ENCODE measurements at regions not wholly inside any gene's neighbourhood (a gene's known extent, or its start where the extent isn't known, plus 50 kb on each side); places are given as distances from the start of the nearest gene placed in this dataset.
"Not testable (repeated sequence)": the region's sequence is repeated elsewhere in the genome, so short reads cannot be mapped to it uniquely, and the experiment has no call there.

DNA sequence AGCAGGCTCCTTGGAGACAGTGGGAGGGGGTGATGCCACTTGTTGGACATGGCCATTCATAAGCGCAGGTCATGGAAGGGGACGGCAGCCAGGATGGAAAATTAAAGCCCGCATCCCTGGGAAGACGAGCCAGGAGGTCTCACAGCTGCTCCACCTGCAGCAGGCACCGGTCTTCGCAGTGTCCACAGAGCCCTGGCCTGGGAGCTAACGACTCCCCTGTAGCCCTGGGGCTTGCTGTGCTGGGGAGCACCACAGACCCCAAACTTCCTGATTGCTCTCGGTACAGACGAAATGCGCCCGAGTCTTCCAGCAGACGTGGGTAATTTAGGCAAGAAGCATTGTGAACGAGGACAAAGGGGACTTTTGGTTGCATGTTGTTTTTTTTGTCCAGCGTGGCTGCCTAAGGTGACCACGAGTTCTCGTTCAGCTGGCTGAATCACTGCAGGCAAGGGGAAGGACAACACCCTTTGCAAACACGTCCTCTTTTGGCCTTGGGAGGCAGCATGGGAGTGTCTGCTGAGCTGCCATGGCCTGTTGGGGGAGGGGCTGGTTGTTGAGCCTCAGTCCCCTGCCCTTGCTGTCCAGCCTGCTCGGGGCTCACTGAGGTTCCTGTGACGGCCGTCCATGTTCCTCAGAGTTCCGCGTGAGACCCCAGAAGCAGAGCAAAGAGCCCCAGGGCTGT lies 4485.8 kb upstream of the TPTE start:
- ATAC-seq: peak; percentile 79
- H3K4me1 ChIP-seq; H3K36me3 ChIP-seq (replicated peaks in 1 of 2; ENCODE audit: insufficient read depth in 1 of 2, low read depth in 2 of 2); H3K4me3 ChIP-seq; H3K9me3 ChIP-seq; intact Hi-C loops (cut with DNase I); H3K27ac ChIP-seq; DNase-seq; H3K27me3 ChIP-seq: not testable (repeated sequence)
- no CpG with 5 or more reads among the region's 22 CpGs for WGBS, 2 donors

DNA sequence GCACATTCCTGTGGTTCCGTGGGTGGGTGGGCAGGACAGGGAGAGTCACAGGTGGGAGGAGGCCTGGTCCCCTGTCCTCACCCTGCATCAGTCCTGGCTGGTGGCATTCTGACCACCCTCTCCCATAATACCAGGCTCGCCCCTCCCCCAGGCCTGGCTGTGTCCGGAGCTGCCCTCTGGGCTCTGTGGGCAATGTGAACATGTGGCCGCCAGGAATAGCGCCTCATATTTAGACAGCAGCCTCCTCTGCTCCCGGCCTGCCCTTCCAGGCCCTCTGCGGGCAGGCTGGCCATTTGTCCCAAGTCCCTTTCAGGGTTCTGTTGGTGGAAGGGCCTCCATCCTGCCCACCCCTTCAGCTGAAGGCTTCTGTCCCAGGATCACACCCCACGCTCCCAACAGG lies 4482.2 kb upstream of the TPTE start:
- H3K9me3 ChIP-seq; H3K4me3 ChIP-seq; H3K27ac ChIP-seq; H3K36me3 ChIP-seq (replicated peaks in 1 of 2; ENCODE audit: insufficient read depth in 1 of 2, low read depth in 2 of 2); ATAC-seq; H3K27me3 ChIP-seq; H3K4me1 ChIP-seq; DNase-seq; intact Hi-C loops (cut with DNase I): not testable (repeated sequence)
- WGBS, 2 donors: no CpG with 5 or more reads among the region's 8 CpGs

- ATAC-seq; H3K36me3 ChIP-seq (replicated peaks in 1 of 2; ENCODE audit: insufficient read depth in 1 of 2, low read depth in 2 of 2); DNase-seq; H3K27ac ChIP-seq; H3K4me3 ChIP-seq; H3K4me1 ChIP-seq; intact Hi-C loops (cut with DNase I); H3K27me3 ChIP-seq; H3K9me3 ChIP-seq: not testable (repeated sequence)
- WGBS, 2 donors: no CpG with 5 or more reads among the region's 7 CpGs
Observed at GRCh38 chr21:6040095-6040494, 4481.3 kb upstream of the TPTE start.

DNA sequence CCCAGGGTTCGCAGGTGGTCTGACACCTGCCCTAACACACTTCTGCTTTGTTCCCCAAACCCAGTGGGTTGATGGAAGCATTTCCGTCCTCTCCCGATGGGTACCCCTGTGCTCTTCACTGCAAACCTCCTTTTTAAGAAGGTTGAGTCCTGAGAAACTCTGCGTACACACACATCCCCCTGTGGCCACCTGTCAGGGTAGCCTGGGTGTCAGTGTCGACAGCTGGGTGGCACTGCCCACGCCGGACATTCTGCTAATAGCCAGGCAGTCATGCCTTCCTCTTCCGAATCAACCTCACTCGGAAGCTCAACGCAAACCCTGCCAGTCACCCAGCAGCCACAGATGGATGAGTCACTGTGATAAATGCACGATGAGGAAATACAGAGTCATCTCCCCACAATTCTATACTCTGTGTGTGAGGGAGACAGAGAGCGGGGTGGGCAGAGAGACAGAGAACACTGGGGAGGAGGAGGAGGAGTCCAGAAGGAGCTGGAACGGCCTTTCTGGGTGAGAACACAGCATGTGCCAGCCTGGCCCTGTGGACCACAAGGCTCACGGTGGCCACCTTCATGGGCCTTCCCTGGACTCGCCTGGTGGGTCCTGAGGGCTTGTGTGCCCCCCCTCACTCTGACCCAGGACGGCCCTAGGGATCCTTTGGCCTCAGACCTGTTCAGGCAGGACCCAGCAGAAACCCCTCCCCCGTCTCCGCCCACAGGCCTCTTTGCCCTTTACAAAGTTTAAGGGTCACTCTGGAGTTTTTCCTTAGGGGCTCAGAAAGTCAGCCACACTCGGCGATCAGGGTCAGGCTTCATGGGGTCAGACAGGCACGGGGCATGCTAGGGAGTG lies 4477.7 kb upstream of the TPTE start:
- H3K4me1 ChIP-seq; H3K27me3 ChIP-seq; H3K27ac ChIP-seq; H3K9me3 ChIP-seq; H3K36me3 ChIP-seq (replicated peaks in 1 of 2; ENCODE audit: insufficient read depth in 1 of 2, low read depth in 2 of 2); ATAC-seq; intact Hi-C loops (cut with DNase I); H3K4me3 ChIP-seq: not testable (repeated sequence)
- no CpG with 5 or more reads among the region's 21 CpGs for WGBS, 2 donors
- DNase-seq: peak in 1 of 4 donors; percentile 1

- ATAC-seq; H3K4me1 ChIP-seq; DNase-seq; H3K9me3 ChIP-seq; H3K27ac ChIP-seq; H3K36me3 ChIP-seq (replicated peaks in 1 of 2; ENCODE audit: insufficient read depth in 1 of 2, low read depth in 2 of 2); intact Hi-C loops (cut with DNase I); H3K4me3 ChIP-seq; H3K27me3 ChIP-seq: not testable (repeated sequence)
- WGBS, 2 donors: no CpG with 5 or more reads among the region's 13 CpGs
Observed at GRCh38 chr21:6044695-6045094, 4476.7 kb upstream of the TPTE start.

DNA sequence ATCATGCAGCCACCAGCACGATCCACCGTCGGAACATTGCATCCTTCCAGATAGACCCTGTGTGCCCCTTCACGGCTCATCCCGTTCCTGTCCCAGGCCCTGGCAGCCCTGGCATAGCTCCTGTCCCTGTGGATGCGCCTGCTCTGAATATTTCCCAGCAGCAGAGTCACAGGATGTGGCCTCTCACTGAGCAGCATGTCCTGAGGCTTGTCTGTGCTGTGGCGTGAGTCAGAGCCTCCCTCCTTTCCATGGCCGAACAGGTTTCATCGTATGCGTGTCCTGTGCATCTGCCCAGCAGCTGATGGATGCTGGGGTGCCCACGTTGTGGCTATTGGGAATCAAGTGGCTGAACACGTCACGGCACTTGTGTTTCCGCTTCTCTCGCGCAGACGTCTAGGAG lies 4471.5 kb upstream of the TPTE start:
- H3K27ac ChIP-seq; intact Hi-C loops (cut with DNase I); H3K36me3 ChIP-seq (replicated peaks in 1 of 2; ENCODE audit: insufficient read depth in 1 of 2, low read depth in 2 of 2); H3K4me3 ChIP-seq; H3K9me3 ChIP-seq; H3K4me1 ChIP-seq; ATAC-seq; H3K27me3 ChIP-seq; DNase-seq: not testable (repeated sequence)
- WGBS, 2 donors: no CpG with 5 or more reads among the region's 17 CpGs

GRCh38 chr21:6052109-6052508 lies 4469.3 kb upstream of the TPTE start:
- intact Hi-C loops (cut with DNase I); H3K27me3 ChIP-seq; H3K4me1 ChIP-seq; DNase-seq; H3K4me3 ChIP-seq; H3K36me3 ChIP-seq (replicated peaks in 1 of 2; ENCODE audit: insufficient read depth in 1 of 2, low read depth in 2 of 2); H3K27ac ChIP-seq; ATAC-seq; H3K9me3 ChIP-seq: not testable (repeated sequence)
- no CpG with 5 or more reads among the region's 5 CpGs for WGBS, 2 donors

DNA sequence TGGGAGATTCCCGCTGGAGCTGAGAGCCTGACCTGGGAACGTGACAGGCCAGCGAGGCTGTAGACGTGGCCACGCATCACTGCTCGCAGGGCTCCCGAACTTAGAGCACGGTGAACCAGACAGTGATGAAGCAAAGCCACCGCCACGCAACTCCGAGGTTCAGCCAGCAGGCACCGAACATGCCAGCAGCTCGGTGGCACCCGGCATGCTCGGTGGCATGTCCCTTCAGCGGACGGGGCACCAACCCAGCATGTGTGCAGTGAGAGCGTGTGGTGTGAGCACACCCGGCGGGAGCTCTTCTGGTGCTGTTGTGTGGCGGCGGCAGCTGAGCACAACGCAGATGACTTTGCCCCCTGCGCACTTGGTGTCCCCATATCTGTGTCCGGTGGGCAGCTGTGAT lies 4468.2 kb upstream of the TPTE start:
- H3K27me3 ChIP-seq; H3K4me1 ChIP-seq; H3K36me3 ChIP-seq (replicated peaks in 1 of 2; ENCODE audit: insufficient read depth in 1 of 2, low read depth in 2 of 2); H3K27ac ChIP-seq; ATAC-seq; H3K4me3 ChIP-seq; intact Hi-C loops (cut with DNase I); H3K9me3 ChIP-seq; DNase-seq: not testable (repeated sequence)
- no CpG with 5 or more reads among the region's 25 CpGs for WGBS, 2 donors

DNA sequence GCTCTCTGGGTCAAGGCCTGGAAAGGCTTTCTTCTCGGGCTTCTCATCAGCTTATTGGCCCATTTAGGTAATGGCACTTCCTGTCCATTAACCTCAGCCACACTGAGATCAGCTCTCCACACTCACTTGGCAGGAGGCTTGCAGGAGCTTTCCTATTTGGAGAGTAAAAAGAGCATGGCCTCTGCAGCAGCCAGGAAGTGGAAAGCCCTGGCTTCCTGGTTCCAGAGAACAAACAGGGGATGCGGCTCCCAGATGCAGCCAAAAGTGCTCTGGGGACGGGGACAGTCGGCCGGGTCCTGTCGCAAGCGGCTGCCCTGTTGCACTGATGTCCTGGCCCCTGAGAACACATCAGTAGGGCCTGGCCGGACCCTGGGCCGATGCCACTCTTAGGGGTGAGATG lies 4462.4 kb upstream of the TPTE start:
- peak; percentile 17 for ATAC-seq
- H3K27me3 ChIP-seq; intact Hi-C loops (cut with DNase I); DNase-seq; H3K27ac ChIP-seq; H3K36me3 ChIP-seq (replicated peaks in 1 of 2; ENCODE audit: insufficient read depth in 1 of 2, low read depth in 2 of 2); H3K4me3 ChIP-seq; H3K9me3 ChIP-seq; H3K4me1 ChIP-seq: not testable (repeated sequence)
- WGBS, 2 donors: no CpG with 5 or more reads among the region's 9 CpGs

DNA sequence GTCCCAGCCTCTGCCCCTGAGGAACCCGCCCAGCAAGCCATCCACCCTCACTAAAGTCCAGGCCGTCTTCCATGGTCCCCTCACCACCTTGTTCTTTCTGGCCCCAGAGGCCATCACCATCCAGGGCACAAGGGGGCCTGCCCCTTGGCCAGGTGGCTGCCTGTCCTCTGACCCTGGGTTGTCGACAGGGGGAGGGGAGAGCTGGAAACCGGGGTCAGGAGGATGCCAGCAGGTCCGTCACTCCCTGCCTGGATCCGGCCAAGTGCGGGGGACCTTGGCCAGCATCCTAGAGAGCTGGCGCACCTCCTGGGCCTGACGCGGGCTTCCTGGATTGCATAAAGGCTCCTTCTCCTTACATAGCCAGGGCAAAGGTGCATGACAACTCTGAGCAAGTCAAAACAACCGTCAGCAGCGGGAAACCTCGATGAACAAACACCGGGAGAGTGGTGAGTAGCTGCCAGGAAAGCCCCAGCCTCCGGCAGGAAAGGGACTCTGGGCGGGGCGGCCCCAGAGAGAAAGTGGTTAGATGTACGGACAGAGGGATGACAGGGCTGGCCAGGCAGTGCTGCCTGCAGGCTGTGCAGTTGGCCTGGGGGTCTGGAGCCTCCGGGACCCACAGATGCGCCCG lies 4461.2 kb upstream of the TPTE start:
- H3K27me3 ChIP-seq; H3K9me3 ChIP-seq; H3K4me3 ChIP-seq; H3K4me1 ChIP-seq; H3K36me3 ChIP-seq (replicated peaks in 1 of 2; ENCODE audit: insufficient read depth in 1 of 2, low read depth in 2 of 2); DNase-seq; H3K27ac ChIP-seq; intact Hi-C loops (cut with DNase I): not testable (repeated sequence)
- WGBS, 2 donors: no CpG with 5 or more reads among the region's 21 CpGs
- ATAC-seq: peak; percentile 84

DNA sequence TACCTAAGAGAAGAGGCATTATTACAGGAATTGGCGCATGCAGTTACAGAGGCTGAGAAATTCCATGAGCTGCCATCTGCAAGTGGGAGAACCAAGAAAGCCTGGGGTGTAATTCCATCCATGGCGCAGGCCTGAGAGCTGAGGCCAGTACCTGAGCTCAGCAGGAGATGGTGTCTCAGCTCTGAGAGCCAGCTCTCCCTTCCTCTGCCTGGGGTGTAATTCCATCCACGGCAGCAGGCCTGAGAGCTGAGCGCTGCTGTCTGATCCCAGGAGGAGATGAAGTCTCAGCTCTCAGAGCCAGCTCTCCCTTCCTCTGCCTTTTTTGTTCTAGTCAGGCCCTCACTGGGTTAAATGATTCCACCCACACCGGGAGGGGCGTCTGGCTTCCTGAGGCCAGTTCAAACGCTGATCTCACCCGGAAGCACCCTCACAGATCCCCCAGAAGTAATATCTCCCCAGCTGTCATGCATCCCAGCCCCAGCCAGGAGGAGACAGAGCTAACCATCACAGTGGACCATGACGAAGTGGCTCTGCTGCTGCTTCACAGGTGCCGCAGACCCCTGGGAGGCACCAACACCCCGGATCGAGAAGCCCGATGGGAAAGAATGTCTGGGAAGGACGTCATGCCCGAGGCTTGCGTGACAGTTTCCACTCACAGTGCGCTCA lies 4454.9 kb upstream of the TPTE start:
- intact Hi-C loops (cut with DNase I): not testable (repeated sequence)

More for the DNA sequence above, 4454.9 kb upstream of the TPTE start:
- no CpG with 5 or more reads among the region's 17 CpGs for WGBS, 2 donors
- not testable (repeated sequence) for H3K4me3 ChIP-seq; ATAC-seq; H3K4me1 ChIP-seq; DNase-seq; H3K9me3 ChIP-seq; H3K27ac ChIP-seq; H3K27me3 ChIP-seq; H3K36me3 ChIP-seq (replicated peaks in 1 of 2; ENCODE audit: insufficient read depth in 1 of 2, low read depth in 2 of 2)

All from body of pancreas (tissue), 4 donors.